ENCODE measurements at regions not wholly inside any gene's neighbourhood (a gene's known extent, or its start where the extent isn't known, plus 50 kb on each side); places are given as distances from the start of the nearest gene placed in this dataset.

DNA sequence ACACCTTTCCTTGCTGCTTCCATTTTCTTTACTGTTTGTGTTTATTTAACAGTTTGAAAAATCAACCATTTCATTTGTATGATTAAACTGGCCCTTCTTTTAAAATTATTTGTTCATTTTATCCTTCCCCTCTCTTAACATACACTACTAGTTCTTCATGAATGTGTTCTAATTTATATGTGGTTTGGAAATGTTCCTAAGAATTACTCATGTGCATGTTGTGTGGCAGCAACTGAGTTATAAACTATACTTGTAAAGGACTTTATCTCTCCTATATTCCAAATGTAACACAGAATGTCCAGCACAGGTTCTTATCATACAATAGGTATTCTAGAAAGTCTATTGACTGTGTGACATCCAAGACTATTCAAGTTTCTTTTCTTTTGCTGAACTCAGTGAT lies 358.2 kb upstream of the MEF2C start:
- TF ChIP-seq, protein P1, sequence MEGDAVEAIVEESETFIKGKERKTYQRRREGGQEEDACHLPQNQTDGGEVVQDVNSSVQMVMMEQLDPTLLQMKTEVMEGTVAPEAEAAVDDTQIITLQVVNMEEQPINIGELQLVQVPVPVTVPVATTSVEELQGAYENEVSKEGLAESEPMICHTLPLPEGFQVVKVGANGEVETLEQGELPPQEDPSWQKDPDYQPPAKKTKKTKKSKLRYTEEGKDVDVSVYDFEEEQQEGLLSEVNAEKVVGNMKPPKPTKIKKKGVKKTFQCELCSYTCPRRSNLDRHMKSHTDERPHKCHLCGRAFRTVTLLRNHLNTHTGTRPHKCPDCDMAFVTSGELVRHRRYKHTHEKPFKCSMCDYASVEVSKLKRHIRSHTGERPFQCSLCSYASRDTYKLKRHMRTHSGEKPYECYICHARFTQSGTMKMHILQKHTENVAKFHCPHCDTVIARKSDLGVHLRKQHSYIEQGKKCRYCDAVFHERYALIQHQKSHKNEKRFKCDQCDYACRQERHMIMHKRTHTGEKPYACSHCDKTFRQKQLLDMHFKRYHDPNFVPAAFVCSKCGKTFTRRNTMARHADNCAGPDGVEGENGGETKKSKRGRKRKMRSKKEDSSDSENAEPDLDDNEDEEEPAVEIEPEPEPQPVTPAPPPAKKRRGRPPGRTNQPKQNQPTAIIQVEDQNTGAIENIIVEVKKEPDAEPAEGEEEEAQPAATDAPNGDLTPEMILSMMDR (IDR thresholded peaks at IDR 0.05): no peak
- TF ChIP-seq POLR2A (IDR thresholded peaks at IDR 0.05): no peak
